ENCODE measurements at regions not wholly inside any gene's neighbourhood (a gene's known extent, or its start where the extent isn't known, plus 50 kb on each side); places are given as distances from the start of the nearest gene placed in this dataset.

Small RNAs in the stretch of these regions (small RNA-seq; reads per million reads assigned to genes)
- 0 reads per million in 3 experiments for gene RN7SL484P
